ENCODE measurements at regions not wholly inside any gene's neighbourhood (a gene's known extent, or its start where the extent isn't known, plus 50 kb on each side); places are given as distances from the start of the nearest gene placed in this dataset.

DNA sequence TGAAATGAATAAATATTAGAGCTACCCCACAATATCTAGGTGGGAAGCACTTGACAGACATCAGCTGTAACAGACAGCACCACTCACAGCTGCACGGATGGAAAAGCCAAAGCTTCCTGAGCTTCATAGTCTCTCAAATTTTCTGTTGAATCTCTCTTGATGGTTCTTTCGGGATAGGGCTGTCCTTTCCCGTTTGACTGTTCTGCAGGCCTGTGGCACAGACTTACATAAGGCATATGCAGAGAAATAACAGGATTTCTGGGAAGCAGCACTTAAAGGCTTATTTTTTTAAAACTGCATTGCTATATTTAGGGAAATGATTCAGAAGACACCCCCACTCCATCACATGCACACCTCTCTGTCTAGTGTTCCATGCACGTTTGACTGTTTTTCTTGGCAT, 77.5 kb downstream of the ZNF648 start:
- TF ChIP-seq CTCF (IDR thresholded peaks at IDR 0.05) (no peak), POLR2A (IDR thresholded peaks at IDR 0.05) (no peak)
